Neutrophil (primary cell): ENCODE measurements at regions not wholly inside any gene's neighbourhood (a gene's known extent, or its start where the extent isn't known, plus 50 kb on each side); places are given as distances from the start of the nearest gene placed in this dataset.
"Not testable (repeated sequence)": the region's sequence is repeated elsewhere in the genome, so short reads cannot be mapped to it uniquely, and the experiment has no call there.

ENCODE experiments used
- H3K27ac ChIP-seq: fragments of 200-600 bp; sonication (generic); 2 replicates; pipeline ENCODE4 v1.5.1; 2016; ENCODE audit warnings: mild to moderate bottlenecking, moderate library complexity
- H3K27me3 ChIP-seq: fragments of 200-600 bp; sonication (generic); 2 replicates; pipeline ENCODE4 v1.6.0; 2016; ENCODE audit warnings: mild to moderate bottlenecking
- H3K36me3 ChIP-seq: fragments of 200-600 bp; sonication (generic); 2 replicates; pipeline ENCODE4 v1.5.1; 2017
- H3K4me1 ChIP-seq, 2 experiments: fragments of 200-600 bp in 1 of 2; sonication (generic) in 1 of 2; 1 replicate in 1 of 2; 2 replicates in 1 of 2; pipeline versions ENCODE4 v1.5.1 to v1.6.1; 2013 to 2016; ENCODE audit warnings: low read depth in 1 of 2, low read length in 1 of 2, mild to moderate bottlenecking in 1 of 2, moderate library complexity in 1 of 2; ENCODE audit not compliant: control insufficient read depth in 1 of 2, insufficient read depth in 1 of 2
- H3K4me3 ChIP-seq, 2 experiments: fragments of 200-600 bp in 1 of 2; sonication (generic) in 1 of 2; 1 replicate in 1 of 2; 2 replicates in 1 of 2; pipeline ENCODE4 v1.5.1; 2013 to 2016; ENCODE audit warnings: low read depth in 1 of 2, low read length in 1 of 2, mild to moderate bottlenecking in 1 of 2, moderate library complexity in 1 of 2
- H3K9me3 ChIP-seq: fragments of 200-600 bp; sonication (generic); 2 replicates; pipeline ENCODE4 v1.5.1; 2016
- TF ChIP-seq, protein P1 (sequence below): fragments of 200-600 bp; sonication (generic); IDR thresholded peaks from 2 replicates; pipeline ENCODE4 v1.5.1; 2016; ENCODE audit warnings: antibody characterized with exemption

DNA sequence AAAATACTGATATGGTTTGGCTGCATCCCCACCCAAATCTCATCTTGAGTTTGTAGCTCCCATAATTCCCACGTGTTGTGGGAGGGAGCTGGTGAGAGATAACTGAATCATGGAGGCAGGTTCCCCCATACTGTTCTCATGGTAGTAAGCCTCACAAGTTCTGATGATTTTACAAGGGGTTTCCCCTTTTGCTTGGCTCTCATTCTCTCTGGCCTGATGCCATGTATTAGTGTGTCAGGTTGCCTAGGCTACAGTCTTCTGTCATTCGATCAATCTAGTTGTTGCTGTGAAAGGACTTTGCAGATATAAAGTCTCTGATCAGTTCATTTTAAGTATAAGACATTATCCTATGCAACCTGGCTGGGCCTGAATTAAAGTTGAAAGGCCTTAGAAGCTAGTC lies 209.3 kb upstream of the MAOA start:
- Histone ChIP-seq H3K4me3 (no peak overlapping the region), H3K27ac (no peak overlapping the region), H3K4me1 (no peaks in the 10 kb centered on the region), H3K36me3 (no peaks in the 10 kb centered on the region), H3K27me3 (no peaks in the 10 kb centered on the region), H3K9me3 (no peaks in the 10 kb centered on the region)
- TF ChIP-seq, protein P1, sequence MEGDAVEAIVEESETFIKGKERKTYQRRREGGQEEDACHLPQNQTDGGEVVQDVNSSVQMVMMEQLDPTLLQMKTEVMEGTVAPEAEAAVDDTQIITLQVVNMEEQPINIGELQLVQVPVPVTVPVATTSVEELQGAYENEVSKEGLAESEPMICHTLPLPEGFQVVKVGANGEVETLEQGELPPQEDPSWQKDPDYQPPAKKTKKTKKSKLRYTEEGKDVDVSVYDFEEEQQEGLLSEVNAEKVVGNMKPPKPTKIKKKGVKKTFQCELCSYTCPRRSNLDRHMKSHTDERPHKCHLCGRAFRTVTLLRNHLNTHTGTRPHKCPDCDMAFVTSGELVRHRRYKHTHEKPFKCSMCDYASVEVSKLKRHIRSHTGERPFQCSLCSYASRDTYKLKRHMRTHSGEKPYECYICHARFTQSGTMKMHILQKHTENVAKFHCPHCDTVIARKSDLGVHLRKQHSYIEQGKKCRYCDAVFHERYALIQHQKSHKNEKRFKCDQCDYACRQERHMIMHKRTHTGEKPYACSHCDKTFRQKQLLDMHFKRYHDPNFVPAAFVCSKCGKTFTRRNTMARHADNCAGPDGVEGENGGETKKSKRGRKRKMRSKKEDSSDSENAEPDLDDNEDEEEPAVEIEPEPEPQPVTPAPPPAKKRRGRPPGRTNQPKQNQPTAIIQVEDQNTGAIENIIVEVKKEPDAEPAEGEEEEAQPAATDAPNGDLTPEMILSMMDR = no peak

DNA sequence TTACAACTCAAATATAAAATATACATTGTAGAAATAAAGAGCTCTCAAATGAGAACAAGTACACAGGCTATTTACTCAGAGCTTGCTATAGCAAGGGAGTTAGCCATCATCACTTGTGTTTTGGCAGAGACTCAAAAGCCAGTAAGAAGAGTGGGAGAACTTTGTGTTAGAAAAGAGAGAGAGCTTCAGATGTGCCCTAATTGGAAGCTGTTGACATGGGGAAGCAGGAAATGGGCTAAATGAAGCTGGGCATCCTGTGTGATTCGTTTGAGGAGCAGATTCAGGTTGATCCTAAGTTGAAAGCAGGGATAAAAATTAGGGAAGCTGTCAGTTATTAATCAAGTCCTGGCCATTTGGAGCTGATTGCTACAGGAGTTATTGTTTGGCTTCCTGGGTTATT lies 207.4 kb upstream of the MAOA start:
- no peaks in the 10 kb centered on the region for H3K9me3 ChIP-seq
- no peak overlapping the region for H3K27ac ChIP-seq
- H3K4me3 ChIP-seq = no peak overlapping the region
- H3K36me3 ChIP-seq = no peaks in the 10 kb centered on the region
- H3K27me3 ChIP-seq = no peaks in the 10 kb centered on the region
- H3K4me1 ChIP-seq = no peaks in the 10 kb centered on the region
- TF ChIP-seq, protein P1 = no peak

DNA sequence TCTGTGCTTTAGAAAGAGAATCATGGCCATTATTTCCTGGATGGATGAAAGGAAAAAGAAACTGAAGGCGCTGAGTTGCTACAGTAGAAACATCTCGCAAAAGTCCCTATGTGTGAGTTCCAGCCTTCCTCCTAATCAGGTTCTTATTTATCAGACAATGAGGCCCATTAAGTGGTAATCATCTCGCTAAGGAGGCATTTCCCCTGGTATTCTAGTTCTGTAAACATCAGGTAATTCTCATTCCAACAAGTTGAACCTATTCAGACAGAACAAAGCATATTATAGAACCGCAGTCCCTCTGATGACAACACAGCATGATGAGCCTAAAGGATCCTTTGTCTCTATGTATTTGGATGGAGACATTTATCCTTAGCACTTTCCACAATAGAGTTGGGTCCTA lies 205.7 kb upstream of the MAOA start:
- no peaks in the 10 kb centered on the region for H3K4me1 ChIP-seq
- H3K27me3 ChIP-seq = no peaks in the 10 kb centered on the region
- H3K4me3 ChIP-seq = no peak overlapping the region
- H3K9me3 ChIP-seq = no peaks in the 10 kb centered on the region
- no peaks in the 10 kb centered on the region for H3K36me3 ChIP-seq
- TF ChIP-seq, protein P1 = no peak
- H3K27ac ChIP-seq = no peak overlapping the region

DNA sequence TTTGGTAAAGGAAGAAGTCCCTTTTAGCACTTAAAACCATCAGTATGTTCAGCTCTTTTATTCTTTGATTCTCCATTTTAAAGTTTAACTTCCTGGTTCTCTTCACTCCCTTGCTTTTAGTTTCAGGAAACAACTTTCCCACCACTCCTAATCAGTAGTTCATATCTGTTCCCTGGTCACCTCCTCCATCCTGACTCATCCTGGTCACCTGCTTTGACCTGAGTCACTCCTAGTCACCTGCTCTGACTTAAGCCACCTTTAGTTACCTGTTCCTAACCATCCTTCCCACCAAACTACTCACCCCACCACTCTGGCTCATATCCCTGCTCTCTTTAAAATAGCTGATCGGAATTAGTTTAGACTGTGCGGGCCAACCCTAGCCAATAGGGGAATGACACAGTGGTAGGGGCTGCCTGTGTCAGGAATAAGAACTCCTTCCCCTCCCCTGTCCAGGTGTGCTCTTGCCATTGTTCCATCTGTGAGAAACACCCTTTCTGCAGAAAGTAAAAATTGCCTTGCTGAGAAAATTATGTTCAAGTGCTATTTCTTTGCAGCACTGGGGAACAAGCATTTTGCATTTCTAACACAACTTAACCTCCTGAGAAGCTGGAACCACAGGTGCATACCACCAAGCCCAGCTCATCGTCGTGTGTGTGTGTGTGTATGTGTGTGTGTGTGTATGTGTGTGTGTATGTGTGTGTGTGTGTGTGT lies 204.0 kb upstream of the MAOA start:
- H3K27ac ChIP-seq, H3K4me3 ChIP-seq, H3K36me3 ChIP-seq: not testable (repeated sequence)

DNA sequence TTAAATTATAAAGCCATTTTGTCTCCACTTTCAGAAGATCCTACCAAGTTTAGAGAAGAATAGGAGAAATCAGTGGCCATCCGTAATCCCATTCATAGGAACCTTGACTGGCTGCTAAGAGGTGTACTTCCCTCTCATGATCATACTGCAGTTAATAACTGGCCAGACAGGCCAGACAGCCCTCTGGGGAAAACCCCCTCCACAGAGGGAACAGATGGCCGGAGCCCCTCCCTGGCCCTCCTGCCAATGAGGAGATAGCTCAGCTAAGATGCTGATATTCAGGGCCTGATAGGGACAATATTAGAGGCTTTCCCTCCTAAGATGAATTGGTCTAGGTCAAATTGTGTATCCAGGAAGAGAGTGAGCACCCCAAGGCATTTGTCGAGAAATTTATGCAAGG lies 200.0 kb upstream of the MAOA start:
- Histone ChIP-seq H3K27ac (no peak overlapping the region), H3K4me3 (no peak overlapping the region), H3K36me3 (no peaks in the 10 kb centered on the region), H3K4me1 (no peaks in the 10 kb centered on the region), H3K27me3 (no peaks in the 10 kb centered on the region), H3K9me3 (no peaks in the 10 kb centered on the region)
- TF ChIP-seq, protein P1 = no peak

More for the DNA sequence above, 204.0 kb upstream of the MAOA start:
- not testable (repeated sequence) for H3K27me3 ChIP-seq, H3K9me3 ChIP-seq, H3K4me1 ChIP-seq

DNA sequence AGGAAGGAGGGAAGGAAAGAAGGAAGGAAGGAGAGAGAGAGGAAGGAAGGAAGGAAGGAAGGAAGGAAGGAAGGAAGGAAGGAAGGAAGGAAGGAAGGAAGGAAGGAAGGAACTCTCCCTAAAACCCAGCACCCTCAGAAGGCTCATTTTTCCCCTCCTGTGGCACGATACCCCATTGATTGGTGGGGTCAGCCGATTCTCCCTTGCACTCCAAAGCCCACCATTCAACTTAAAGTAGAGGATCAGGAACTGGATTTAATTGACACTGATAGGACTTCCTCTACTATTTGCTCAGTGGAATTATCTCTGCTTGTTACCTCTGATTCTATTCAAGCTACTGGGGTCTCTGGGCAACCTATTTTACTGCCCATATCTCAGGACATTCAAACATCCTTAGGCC lies 199.2 kb upstream of the MAOA start:
- no peaks in the 10 kb centered on the region for H3K9me3 ChIP-seq
- TF ChIP-seq, protein P1 = no peak
- no peaks in the 10 kb centered on the region for H3K4me1 ChIP-seq
- no peak overlapping the region for H3K27ac ChIP-seq
- no peak overlapping the region for H3K4me3 ChIP-seq
- no peaks in the 10 kb centered on the region for H3K36me3 ChIP-seq
- H3K27me3 ChIP-seq = no peaks in the 10 kb centered on the region
